Uterus (tissue), 2 donors: ENCODE measurements at regions not wholly inside any gene's neighbourhood (a gene's known extent, or its start where the extent isn't known, plus 50 kb on each side); places are given as distances from the start of the nearest gene placed in this dataset.

Experiments
- CTCF ChIP-seq, 4 experiments: fragments of 200-600 bp in 2 of 4; fragments of 450-650 bp in 2 of 4; sonication (generic) in 2 of 4; IDR thresholded peaks; one replicate each; pipeline ENCODE4 v1.5.1; 2016 to 2019; ENCODE audit warnings: antibody characterized with exemption in 4 of 4, mild to moderate bottlenecking in 2 of 4, moderate library complexity in 1 of 4
- POLR2A ChIP-seq, 2 donors: fragments of 450-650 bp; IDR thresholded peaks; one replicate each; pipeline ENCODE4 v1.6.1; 2016; ENCODE audit warnings: antibody characterized with exemption in 2 of 2, mild to moderate bottlenecking in 1 of 2, moderate library complexity in 1 of 2

- TF ChIP-seq CTCF (IDR thresholded peaks at IDR 0.05) (no peak), POLR2A (IDR thresholded peaks at IDR 0.05) (no peak)
Measured at GRCh38 chr2:16747257-16747656, 81.6 kb upstream of the CYRIA start.
